Upper lobe of right lung (tissue), 1 donor: ENCODE measurements at regions not wholly inside any gene's neighbourhood (a gene's known extent, or its start where the extent isn't known, plus 50 kb on each side); places are given as distances from the start of the nearest gene placed in this dataset.
"Not testable (repeated sequence)": the region's sequence is repeated elsewhere in the genome, so short reads cannot be mapped to it uniquely, and the experiment has no call there.

ENCODE experiments used
- ATAC-seq: fragments of 200-7000 bp; cut with Tn5 transposase; one replicate; pipeline ENCODE4 v1.9.1; 2020; ENCODE audit warnings: mild to moderate bottlenecking, moderate library complexity
- DNase-seq: peaks from one replicate; pipeline ENCODE4 v3.0.0-alpha.2; 2020
- H3K27ac ChIP-seq: fragments of 200-600 bp; one replicate; pipeline ENCODE4 v1.8.0; 2022
- H3K27me3 ChIP-seq: fragments of 200-600 bp; one replicate; pipeline ENCODE4 v1.8.0; 2022; ENCODE audit warnings: mild to moderate bottlenecking
- H3K36me3 ChIP-seq: fragments of 200-600 bp; one replicate; pipeline ENCODE4 v1.8.0; 2022
- H3K4me1 ChIP-seq: fragments of 200-600 bp; one replicate; pipeline ENCODE4 v1.8.0; 2022
- H3K4me3 ChIP-seq: fragments of 200-600 bp; one replicate; pipeline ENCODE4 v1.8.0; 2022; ENCODE audit warnings: mild to moderate bottlenecking
- H3K9me3 ChIP-seq: fragments of 200-600 bp; one replicate; pipeline ENCODE4 v1.8.0; 2022
- intact Hi-C: fragments of 100-400 bp; cut with DNase I; formaldehyde crosslinking; loops from one replicate; pipeline ENCODE4 v1.11.0; 2022
- donor health status: DM: no; HTN: yes; CAD: no; lungs with severe emphysema.

- intact Hi-C loops, H3K9me3 ChIP-seq, ATAC-seq, H3K36me3 ChIP-seq, H3K4me3 ChIP-seq, H3K27ac ChIP-seq, H3K27me3 ChIP-seq, H3K4me1 ChIP-seq: not testable (repeated sequence)
- peak; percentile 41 for DNase-seq
Observed at GRCh38 chr21:13196111-13196510, 413.5 kb upstream of the POTED start.

GRCh38 chr21:13205380-13205779, 404.2 kb upstream of the POTED start:
- intact Hi-C loops: not testable (repeated sequence)

More at GRCh38 chr21:13205380-13205779, 404.2 kb upstream of the POTED start:
- H3K9me3 ChIP-seq, H3K36me3 ChIP-seq, H3K27me3 ChIP-seq, H3K4me3 ChIP-seq, DNase-seq, ATAC-seq, H3K4me1 ChIP-seq, H3K27ac ChIP-seq: not testable (repeated sequence)
